AG04450 (cell line): ENCODE measurements at regions not wholly inside any gene's neighbourhood (a gene's known extent, or its start where the extent isn't known, plus 50 kb on each side); places are given as distances from the start of the nearest gene placed in this dataset.
A peak's percentile ranks its signal among the peaks of the same experiment; 100 is the strongest.

Experiments
- CTCF ChIA-PET: fragments of 300-600, 350-600 bp; formaldehyde crosslinking; extraction: SDS; loops from one replicate; lab custom pipeline; 2022; ENCODE audit warnings: antibody characterized with exemption, inconsistent platforms; lab: Charles Lee
- POLR2A ChIA-PET: fragments of 350-600 bp; formaldehyde crosslinking; extraction: SDS; loops from one replicate; lab custom pipeline; 2021; ENCODE audit warnings: antibody characterized with exemption, inconsistent platforms; lab: Yijun Ruan, JAX
- DNase-seq: peaks from one replicate; pipeline ENCODE4 v3.0.0-alpha.2; 2011; ENCODE audit warnings: low read depth, low spot score
- H3K27ac ChIP-seq: one replicate; pipeline ENCODE4 v1.5.1; 2012; ENCODE audit warnings: low read depth, low read length, control low read depth
- H3K27me3 ChIP-seq: one replicate; pipeline ENCODE4 v1.6.0; 2012; ENCODE audit warnings: low read length; ENCODE audit not compliant: control insufficient read depth, insufficient read depth
- H3K4me3 ChIP-seq: 2 replicates; pipeline ENCODE4 v1.5.1; 2011; ENCODE audit warnings: mild to moderate bottlenecking, low read depth, low read length, control low read depth
- H3K9me3 ChIP-seq: 2 replicates; pipeline ENCODE4 v1.5.1; 2012; ENCODE audit warnings: low read length; ENCODE audit not compliant: control insufficient read depth, insufficient read depth
- TF ChIP-seq, protein P1 (sequence below): IDR thresholded peaks from 2 replicates; pipeline ENCODE4 v1.5.1; 2011; ENCODE audit warnings: low read depth, low read length, control low read depth, inconsistent platforms

DNA sequence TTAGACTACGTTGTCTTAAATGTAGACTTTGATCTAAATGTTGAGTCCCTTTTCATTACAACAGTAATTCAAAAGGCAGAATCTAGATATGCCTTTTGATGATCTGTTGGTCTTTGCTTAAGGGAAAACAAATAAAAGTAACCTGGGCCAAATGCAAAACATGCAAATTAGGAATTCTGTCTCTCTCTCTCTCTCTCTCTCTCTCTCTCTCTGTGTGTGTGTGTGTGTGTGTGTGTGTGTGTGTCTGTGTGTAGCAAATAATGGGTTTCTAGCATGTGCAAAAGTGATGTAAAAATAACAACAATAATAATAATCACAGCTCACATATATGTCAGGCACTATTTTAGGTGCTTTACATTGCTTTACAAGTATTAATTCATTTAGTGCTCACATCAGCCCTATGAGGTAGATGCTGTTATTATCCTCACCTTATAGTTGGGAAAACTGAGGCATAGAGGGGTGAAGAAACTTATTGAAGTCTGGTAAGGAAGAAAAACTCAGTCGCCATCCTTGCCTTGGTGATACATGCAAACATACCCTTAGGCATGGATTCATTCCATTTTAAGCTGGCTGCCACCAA, 160.3 kb upstream of the ZNF217 start:
- ChIA-PET CTCF (interaction anchor here (0.5 to 1.0 kb wide), 3 partner anchors 59 to 453 kb away, joined by 3 read pairs; partner anchors contain the start of gene PFDN4), POLR2A (no interaction called here)
- TF ChIP-seq, protein P1, sequence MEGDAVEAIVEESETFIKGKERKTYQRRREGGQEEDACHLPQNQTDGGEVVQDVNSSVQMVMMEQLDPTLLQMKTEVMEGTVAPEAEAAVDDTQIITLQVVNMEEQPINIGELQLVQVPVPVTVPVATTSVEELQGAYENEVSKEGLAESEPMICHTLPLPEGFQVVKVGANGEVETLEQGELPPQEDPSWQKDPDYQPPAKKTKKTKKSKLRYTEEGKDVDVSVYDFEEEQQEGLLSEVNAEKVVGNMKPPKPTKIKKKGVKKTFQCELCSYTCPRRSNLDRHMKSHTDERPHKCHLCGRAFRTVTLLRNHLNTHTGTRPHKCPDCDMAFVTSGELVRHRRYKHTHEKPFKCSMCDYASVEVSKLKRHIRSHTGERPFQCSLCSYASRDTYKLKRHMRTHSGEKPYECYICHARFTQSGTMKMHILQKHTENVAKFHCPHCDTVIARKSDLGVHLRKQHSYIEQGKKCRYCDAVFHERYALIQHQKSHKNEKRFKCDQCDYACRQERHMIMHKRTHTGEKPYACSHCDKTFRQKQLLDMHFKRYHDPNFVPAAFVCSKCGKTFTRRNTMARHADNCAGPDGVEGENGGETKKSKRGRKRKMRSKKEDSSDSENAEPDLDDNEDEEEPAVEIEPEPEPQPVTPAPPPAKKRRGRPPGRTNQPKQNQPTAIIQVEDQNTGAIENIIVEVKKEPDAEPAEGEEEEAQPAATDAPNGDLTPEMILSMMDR = no peak
- no peaks in the 10 kb centered on the region for H3K27me3 ChIP-seq
- no peak for DNase-seq
- no peak overlapping the region for H3K27ac ChIP-seq
- no peaks in the 10 kb centered on the region for H3K9me3 ChIP-seq
- no peak overlapping the region for H3K4me3 ChIP-seq

DNA sequence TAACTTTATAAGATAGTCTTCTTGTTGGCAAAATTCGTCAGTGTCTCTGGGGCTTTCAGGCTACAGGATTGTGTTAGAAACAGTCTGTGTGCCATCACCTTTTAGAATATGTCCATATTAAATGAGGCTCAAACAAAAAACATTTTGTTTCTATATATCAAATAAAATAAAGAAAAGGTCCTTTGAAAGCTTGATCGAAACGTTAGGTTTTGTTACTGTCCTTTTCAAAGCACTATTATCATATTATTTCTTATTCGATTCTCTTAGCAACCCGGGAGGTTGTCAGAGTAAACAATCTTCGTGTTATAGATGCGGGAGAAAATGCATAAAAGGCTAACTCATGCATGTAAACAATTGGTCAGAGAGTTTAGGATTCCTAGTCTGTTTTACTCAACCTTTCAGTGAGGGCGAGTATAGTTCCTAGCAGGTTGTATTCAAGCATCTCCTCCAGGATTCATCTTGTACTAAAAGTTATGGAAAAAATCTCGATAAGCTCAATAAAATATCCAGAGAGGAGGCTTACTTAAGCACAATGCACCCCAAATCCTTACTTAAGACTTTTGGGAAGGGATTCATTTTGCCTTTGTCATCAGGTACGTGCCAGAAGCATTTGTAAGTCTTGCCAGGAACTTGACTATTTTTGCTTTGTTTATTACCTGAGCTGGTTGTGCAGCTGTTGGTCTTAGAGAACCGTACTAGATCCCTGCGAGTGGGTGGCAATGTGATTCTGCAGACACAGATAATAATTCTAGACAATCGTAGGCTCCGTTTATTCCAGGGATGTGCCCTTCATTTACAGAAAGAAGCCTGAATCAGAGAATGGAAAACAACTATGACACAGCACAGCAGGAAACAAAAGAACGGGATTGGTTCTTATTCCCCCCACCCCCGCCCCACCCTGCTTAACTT, 159.6 kb upstream of the ZNF217 start:
- POLR2A ChIA-PET = interaction anchor here (0.9 to 1.1 kb wide), 2 partner anchors 162 to 174 kb away, joined by 3 to 4 read pairs; no protein-coding TSS in a partner anchor
- Histone ChIP-seq H3K27ac (no peak overlapping the region), H3K9me3 (no peaks in the 10 kb centered on the region), H3K4me3 (no peak overlapping the region), H3K27me3 (no peaks in the 10 kb centered on the region)
- CTCF ChIA-PET = interaction anchor here (1.0 kb wide), 1 partner anchor 454 kb away, joined by 3 read pairs; the partner anchor contains the start of gene PFDN4
- DNase-seq = no peak
- TF ChIP-seq, protein P1 = no peak

DNA sequence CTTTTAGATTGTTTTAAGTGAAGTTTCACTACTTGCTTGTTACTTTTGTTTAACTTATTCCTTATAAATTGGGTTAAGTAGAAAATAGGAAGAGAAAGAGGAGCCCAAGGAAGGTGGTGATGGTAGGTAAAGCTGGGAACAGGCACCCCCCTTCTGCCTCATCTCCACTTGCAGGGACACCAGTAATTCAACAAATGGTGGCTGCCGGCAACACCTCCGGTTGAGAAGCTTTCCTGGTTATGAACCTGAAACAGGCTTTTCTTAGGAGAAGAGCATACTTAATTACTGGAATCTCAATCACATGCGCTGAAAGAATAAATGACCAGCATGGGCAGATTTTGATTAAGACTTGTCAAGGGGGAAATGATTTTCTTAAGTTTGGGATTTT, 158.9 kb upstream of the ZNF217 start:
- ChIA-PET CTCF (no interaction called here), POLR2A (interaction anchor here (0.9 to 1.1 kb wide), 2 partner anchors 163 to 173 kb away, joined by 3 to 4 read pairs; no protein-coding TSS in a partner anchor)
- DNase-seq = no peak

DNA sequence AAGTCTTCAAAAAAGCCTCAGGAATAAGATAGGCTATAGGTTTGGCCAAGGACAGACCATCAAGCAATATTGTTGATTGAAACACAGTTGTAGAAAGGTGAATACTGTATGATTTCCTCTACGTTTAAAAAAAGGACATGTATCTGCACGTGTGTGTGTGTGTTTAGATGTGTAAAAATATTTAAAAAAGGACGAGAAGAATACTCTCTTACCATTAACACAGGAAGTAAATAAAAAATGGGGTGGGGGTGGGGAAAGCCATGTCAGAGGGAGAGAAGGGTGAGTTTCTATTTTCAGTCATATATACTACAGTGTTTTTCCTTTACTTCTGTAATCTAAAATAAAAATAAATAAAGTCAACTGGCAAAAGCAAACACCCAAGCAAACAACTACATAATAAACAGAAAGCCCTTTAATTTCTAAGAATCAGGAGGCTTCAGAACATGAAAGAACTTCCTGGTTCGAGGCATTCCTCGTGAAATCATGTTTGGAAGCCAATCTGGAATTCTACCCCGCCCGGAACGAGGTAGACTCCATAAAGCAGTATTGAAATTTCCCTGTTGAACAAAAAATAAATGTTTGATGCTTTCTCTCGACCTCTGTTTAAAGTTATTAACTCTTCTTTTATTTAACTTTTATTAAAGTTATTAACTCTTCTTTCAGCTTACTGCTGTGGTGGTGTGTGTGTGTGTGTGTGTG, 158.1 kb upstream of the ZNF217 start:
- ChIA-PET CTCF (interaction anchor here (0.7 kb wide), 1 partner anchor 37 kb away, joined by 12 read pairs; no protein-coding TSS in a partner anchor), POLR2A (no interaction called here)
- H3K4me3 ChIP-seq = no peak overlapping the region
- no peaks in the 10 kb centered on the region for H3K9me3 ChIP-seq
- DNase-seq = no peak
- no peaks in the 10 kb centered on the region for H3K27me3 ChIP-seq
- TF ChIP-seq, protein P1 = no peak
- peak overlapping the region; percentile 80 for H3K27ac ChIP-seq

More for the DNA sequence above, 158.9 kb upstream of the ZNF217 start:
- Histone ChIP-seq H3K9me3 (no peaks in the 10 kb centered on the region), H3K27ac (no peak overlapping the region), H3K27me3 (no peaks in the 10 kb centered on the region), H3K4me3 (no peak overlapping the region)
- TF ChIP-seq, protein P1 = no peak
